ENCODE measurements at regions not wholly inside any gene's neighbourhood (a gene's known extent, or its start where the extent isn't known, plus 50 kb on each side); places are given as distances from the start of the nearest gene placed in this dataset.

GRCh38 chr4:12211636-12212035 lies 782.9 kb upstream of the HS3ST1 start:
- no peak for DNase-seq
- no peak overlapping the region for H3K4me3 Mint-ChIP-seq
- Histone ChIP-seq H3K9me3 (ENCODE audit: control insufficient read depth, low read length) (no peaks in the 10 kb centered on the region), H3K9ac (ENCODE audit: extremely low read depth, low read length, poor library complexity, severe bottlenecking) (no peak overlapping the region), H3K27me3 (ENCODE audit: control insufficient read depth, insufficient read depth, low read length, poor library complexity, severe bottlenecking) (no peaks in the 10 kb centered on the region), H3K4me3 (ENCODE audit: low read length) (no peak overlapping the region), H3K27ac (ENCODE audit: low read depth, low read length) (no peak overlapping the region), H3K4me1 (ENCODE audit: control insufficient read depth, insufficient read depth, low read length) (no peaks in the 10 kb centered on the region), H3K36me3 (ENCODE audit: control insufficient read depth, insufficient read depth, low read length) (no peaks in the 10 kb centered on the region)
- no peaks in the 10 kb centered on the region for H3K9me3 Mint-ChIP-seq
- TF ChIP-seq CTCF (conservative IDR thresholded peaks at IDR 0.05) = no peak
- H3K36me3 Mint-ChIP-seq (ENCODE audit: low read depth) = no peaks in the 10 kb centered on the region
- no peaks in the 10 kb centered on the region for H3K4me1 Mint-ChIP-seq
- no peaks in the 10 kb centered on the region for H3K27me3 Mint-ChIP-seq (ENCODE audit: insufficient read depth)
- WGBS, 2 experiments (ENCODE audit: insufficient coverage in 1 of 2, insufficient read length in 1 of 2) = 63 to 82% methylated on average over 1 to 7 of the region's 7 CpGs
- no peak overlapping the region for H3K27ac Mint-ChIP-seq

DNA sequence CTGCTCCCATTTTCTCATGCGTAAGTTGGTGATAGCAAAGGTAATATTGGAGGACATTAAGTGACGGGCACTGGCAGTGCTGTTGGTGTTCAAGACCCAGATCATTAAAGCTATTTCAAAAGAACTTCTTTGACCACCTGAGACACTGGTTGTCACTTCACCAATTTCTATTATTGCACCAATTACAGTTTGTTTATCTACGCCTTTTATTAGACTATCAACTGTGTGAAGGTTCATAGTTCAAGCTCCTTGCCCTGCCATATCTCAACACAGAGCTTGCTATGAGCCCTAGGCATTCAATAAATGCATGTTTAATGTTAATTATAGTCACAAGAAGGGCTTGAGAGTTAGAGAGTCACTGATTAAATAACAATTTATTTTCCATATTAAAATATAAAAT lies 778.7 kb upstream of the HS3ST1 start:
- H3K27ac Mint-ChIP-seq = no peak overlapping the region
- H3K4me3 Mint-ChIP-seq = no peak overlapping the region
- Histone ChIP-seq H3K9ac (ENCODE audit: extremely low read depth, low read length, poor library complexity, severe bottlenecking) (no peak overlapping the region), H3K36me3 (ENCODE audit: control insufficient read depth, insufficient read depth, low read length) (no peaks in the 10 kb centered on the region), H3K9me3 (ENCODE audit: control insufficient read depth, low read length) (no peaks in the 10 kb centered on the region), H3K27ac (ENCODE audit: low read depth, low read length) (no peak overlapping the region), H3K4me1 (ENCODE audit: control insufficient read depth, insufficient read depth, low read length) (no peaks in the 10 kb centered on the region), H3K27me3 (ENCODE audit: control insufficient read depth, insufficient read depth, low read length, poor library complexity, severe bottlenecking) (no peaks in the 10 kb centered on the region), H3K4me3 (ENCODE audit: low read length) (no peak overlapping the region)
- TF ChIP-seq CTCF (conservative IDR thresholded peaks at IDR 0.05) = no peak
- no peaks in the 10 kb centered on the region for H3K4me1 Mint-ChIP-seq
- no peak for DNase-seq
- no peaks in the 10 kb centered on the region for H3K27me3 Mint-ChIP-seq (ENCODE audit: insufficient read depth)
- no peaks in the 10 kb centered on the region for H3K9me3 Mint-ChIP-seq
- no peaks in the 10 kb centered on the region for H3K36me3 Mint-ChIP-seq (ENCODE audit: low read depth)
- 83 to 99% methylated on average over 1 to 3 of the region's 3 CpGs for WGBS, 2 experiments (ENCODE audit: insufficient coverage in 1 of 2, insufficient read length in 1 of 2)

GRCh38 chr4:12206091-12206490 lies 777.4 kb upstream of the HS3ST1 start:
- no peaks in the 10 kb centered on the region for H3K27me3 ChIP-seq (ENCODE audit: control insufficient read depth, insufficient read depth, low read length, poor library complexity, severe bottlenecking)
- no peak for DNase-seq
- no peaks in the 10 kb centered on the region for H3K36me3 ChIP-seq (ENCODE audit: control insufficient read depth, insufficient read depth, low read length)
- no peak overlapping the region for H3K9ac ChIP-seq (ENCODE audit: extremely low read depth, low read length, poor library complexity, severe bottlenecking)
- no peak overlapping the region for H3K4me3 ChIP-seq (ENCODE audit: low read length)
- no peaks in the 10 kb centered on the region for H3K4me1 Mint-ChIP-seq
- H3K4me1 ChIP-seq (ENCODE audit: control insufficient read depth, insufficient read depth, low read length) = no peaks in the 10 kb centered on the region
- H3K36me3 Mint-ChIP-seq (ENCODE audit: low read depth) = no peaks in the 10 kb centered on the region
- H3K27me3 Mint-ChIP-seq (ENCODE audit: insufficient read depth) = no peaks in the 10 kb centered on the region
- TF ChIP-seq CTCF (conservative IDR thresholded peaks at IDR 0.05) = no peak
- H3K4me3 Mint-ChIP-seq = no peak overlapping the region
- WGBS, 2 experiments (ENCODE audit: insufficient coverage in 1 of 2, insufficient read length in 1 of 2) = 82% methylated on average over 4 of the region's 4 CpGs; no CpG with 5 or more reads in 1 of the 2 experiments
- H3K9me3 Mint-ChIP-seq = no peaks in the 10 kb centered on the region
- no peak overlapping the region for H3K27ac Mint-ChIP-seq
- H3K27ac ChIP-seq (ENCODE audit: low read depth, low read length) = no peak overlapping the region
- no peaks in the 10 kb centered on the region for H3K9me3 ChIP-seq (ENCODE audit: control insufficient read depth, low read length)
